H9 (cell line): ENCODE measurements at regions not wholly inside any gene's neighbourhood (a gene's known extent, or its start where the extent isn't known, plus 50 kb on each side); places are given as distances from the start of the nearest gene placed in this dataset.

Experiments used
- DNase-seq: peaks from one replicate; pipeline ENCODE4 v3.0.0-alpha.2; 2017
- H2AFZ ChIP-seq: one replicate; pipeline ENCODE4 v1.6.1; 2013; ENCODE audit warnings: mild to moderate bottlenecking, low read length, control low read depth, moderate library complexity
- H2AK5ac ChIP-seq: 2 replicates; pipeline ENCODE4 v1.6.1; 2013; ENCODE audit warnings: low read length, control low read depth, mixed read lengths; ENCODE audit not compliant: insufficient read length
- H2BK120ac ChIP-seq: one replicate; pipeline ENCODE4 v1.6.1; 2013; ENCODE audit warnings: low read depth, mild to moderate bottlenecking, low read length, control low read depth, inconsistent platforms; ENCODE audit not compliant: poor library complexity, severe bottlenecking
- H2BK12ac ChIP-seq: 2 replicates; pipeline ENCODE4 v1.6.1; 2013; ENCODE audit warnings: low read length, control low read depth, mixed read lengths, low read depth; ENCODE audit not compliant: insufficient read length
- H2BK15ac ChIP-seq: 2 replicates; pipeline ENCODE4 v1.6.1; 2013; ENCODE audit warnings: low read depth, low read length, control low read depth
- H2BK20ac ChIP-seq: one replicate; pipeline ENCODE4 v1.6.1; 2013; ENCODE audit warnings: low read depth, mild to moderate bottlenecking, low read length, control low read depth, inconsistent platforms; ENCODE audit not compliant: poor library complexity, severe bottlenecking
- H2BK5ac ChIP-seq: 2 replicates; pipeline ENCODE4 v1.6.1; 2013; ENCODE audit warnings: low read length, control low read depth, mixed read lengths; ENCODE audit not compliant: insufficient read length
- H3K14ac ChIP-seq: 2 replicates; pipeline ENCODE4 v1.6.1; 2013; ENCODE audit warnings: low read length, control low read depth; ENCODE audit not compliant: insufficient read depth
- H3K18ac ChIP-seq: 2 replicates; pipeline ENCODE4 v1.6.1; 2013; ENCODE audit warnings: low read depth, mild to moderate bottlenecking, mixed read lengths, low read length, control low read depth; ENCODE audit not compliant: insufficient read length
- H3K23ac ChIP-seq: 2 replicates; pipeline ENCODE4 v1.6.1; 2013; ENCODE audit warnings: low read length, control low read depth, mixed read lengths, low read depth; ENCODE audit not compliant: insufficient read length
- H3K23me2 ChIP-seq: 2 replicates; pipeline ENCODE4 v1.6.1; 2013; ENCODE audit warnings: low read depth, mild to moderate bottlenecking, mixed read lengths, low read length, control low read depth; ENCODE audit not compliant: insufficient read length, poor library complexity, severe bottlenecking
- H3K27ac ChIP-seq: 2 replicates; pipeline ENCODE4 v1.5.1; 2013; ENCODE audit warnings: low read length, control low read depth, mixed read lengths, low read depth; ENCODE audit not compliant: insufficient read length
- H3K27me3 ChIP-seq: 2 replicates; pipeline ENCODE4 v1.6.1; 2013; ENCODE audit warnings: low read length, control low read depth, inconsistent platforms; ENCODE audit not compliant: insufficient read depth
- H3K4ac ChIP-seq: 2 replicates; pipeline ENCODE4 v1.6.1; 2013; ENCODE audit warnings: low read depth, mild to moderate bottlenecking, control low read depth, inconsistent platforms, low read length, moderate library complexity
- H3K4me1 ChIP-seq: 2 replicates; pipeline ENCODE4 v1.6.1; 2013; ENCODE audit warnings: low read length, control low read depth, inconsistent platforms; ENCODE audit not compliant: insufficient read depth
- H3K4me2 ChIP-seq: 2 replicates; pipeline ENCODE4 v1.6.1; 2013; ENCODE audit warnings: low read length, control low read depth, mixed read lengths; ENCODE audit not compliant: insufficient read length, insufficient read depth
- H3K56ac ChIP-seq: 2 replicates; pipeline ENCODE4 v1.6.1; 2013; ENCODE audit warnings: low read depth, mild to moderate bottlenecking, mixed read lengths, low read length, control low read depth; ENCODE audit not compliant: insufficient read length
- H3K79me1 ChIP-seq: 2 replicates; pipeline ENCODE4 v1.6.1; 2013; ENCODE audit warnings: low read depth, mild to moderate bottlenecking, moderate library complexity, low read length, control low read depth, inconsistent platforms; ENCODE audit not compliant: insufficient read depth, poor library complexity, severe bottlenecking
- H3K79me2 ChIP-seq: 2 replicates; pipeline ENCODE4 v1.6.1; 2013; ENCODE audit warnings: low read length, control low read depth, inconsistent platforms; ENCODE audit not compliant: insufficient read depth
- H3K9ac ChIP-seq: 2 replicates; pipeline ENCODE4 v1.6.1; 2013; ENCODE audit warnings: low read length, control low read depth, mixed read lengths; ENCODE audit not compliant: insufficient read length; ENCODE audit errors: extremely low read depth
- H3K9me3 ChIP-seq: one replicate; pipeline ENCODE4 v1.6.1; 2013; ENCODE audit warnings: low read depth, low read length, inconsistent platforms; ENCODE audit not compliant: control insufficient read depth
- H3T11ph ChIP-seq: one replicate; pipeline ENCODE4 v1.6.1; 2013; ENCODE audit warnings: mild to moderate bottlenecking, low read length, control low read depth, inconsistent platforms
- H4K20me1 ChIP-seq: one replicate; pipeline ENCODE4 v1.6.1; 2013; ENCODE audit not compliant: control insufficient read depth, insufficient read length, insufficient read depth
- H4K5ac ChIP-seq: 2 replicates; pipeline ENCODE4 v1.6.1; 2013; ENCODE audit warnings: low read depth, mild to moderate bottlenecking, mixed read lengths, low read length, control low read depth; ENCODE audit not compliant: insufficient read length
- H4K8ac ChIP-seq: replicated peaks from 2 replicates; pipeline ENCODE4 v1.6.1; 2013; ENCODE audit warnings: low read length, control low read depth, mixed read lengths, low read depth; ENCODE audit not compliant: insufficient read length
- H4K91ac ChIP-seq: 2 replicates; pipeline ENCODE4 v1.6.1; 2013; ENCODE audit warnings: low read depth, mild to moderate bottlenecking, moderate library complexity, mixed read lengths, low read length, control low read depth; ENCODE audit not compliant: insufficient read length
- H3K27ac Mint-ChIP-seq, 3 experiments: 2 replicates in 2 of 3; 3 replicates in 1 of 3; pipeline ENCODE4 v1.8.0; 2020 to 2021; ENCODE audit warnings: mixed read lengths in 3 of 3, mild to moderate bottlenecking in 1 of 3, moderate library complexity in 1 of 3
- H3K27me3 Mint-ChIP-seq: 2 replicates; pipeline ENCODE4 v1.8.0; 2021; ENCODE audit warnings: low read depth, mild to moderate bottlenecking, moderate library complexity, mixed read lengths
- H3K36me3 Mint-ChIP-seq, 3 experiments: 2 replicates in 2 of 3; 3 replicates in 1 of 3; pipeline ENCODE4 v1.8.0; 2020 to 2021; ENCODE audit warnings: low read depth in 3 of 3, mixed read lengths in 3 of 3; ENCODE audit not compliant: insufficient read depth in 1 of 3
- H3K4me1 Mint-ChIP-seq, 2 experiments: 2 replicates each; pipeline ENCODE4 v1.8.0; 2020; ENCODE audit warnings: mixed read lengths in 2 of 2
- H3K4me3 Mint-ChIP-seq, 2 experiments: 2 replicates in 1 of 2; 3 replicates in 1 of 2; pipeline ENCODE4 v1.8.0; 2020 to 2021; ENCODE audit warnings: mild to moderate bottlenecking in 2 of 2, mixed read lengths in 2 of 2, moderate library complexity in 1 of 2
- H3K9me3 Mint-ChIP-seq, 2 experiments: 2 replicates in 1 of 2; 3 replicates in 1 of 2; pipeline ENCODE4 v1.8.0; 2020; ENCODE audit warnings: mild to moderate bottlenecking in 2 of 2, mixed read lengths in 2 of 2, moderate library complexity in 1 of 2
- WGBS: extraction: QIAGEN DNeasy Blood & Tissue Kit; methylation state at CpG from one replicate; pipeline ENCODE4 v1.1.7; 2013; ENCODE audit warnings: missing lambda C conversion rate, low lambda C conversion rate, mixed read lengths; ENCODE audit not compliant: insufficient read length; ENCODE audit errors: extremely low coverage; 5-methylcytosine and 5-hydroxymethylcytosine counted together
- TF ChIP-seq, protein P1 (sequence below): fragments of 200-600 bp; sonication (generic); conservative IDR thresholded peaks from 3 replicates; pipeline ENCODE4 v1.8.0; 2021; ENCODE audit warnings: antibody characterized with exemption, mild to moderate bottlenecking

- Histone ChIP-seq H3K4ac (no peak overlapping the region), H3K4me2 (no peak overlapping the region), H3K23me2 (no peaks in the 10 kb centered on the region), H4K20me1 (no peaks in the 10 kb centered on the region), H3K56ac (no peak overlapping the region), H2BK120ac (no peak overlapping the region), H2BK15ac (no peak overlapping the region), H3T11ph (no peak overlapping the region), H3K9ac (no peak overlapping the region), H2AK5ac (no peak overlapping the region), H3K23ac (no peak overlapping the region), H3K27ac (no peak overlapping the region), H3K9me3 (no peaks in the 10 kb centered on the region), H2AFZ (no peak overlapping the region), H3K4me1 (no peaks in the 10 kb centered on the region), H3K79me2 (no peaks in the 10 kb centered on the region), H2BK5ac (no peak overlapping the region), H3K18ac (no peak overlapping the region), H4K8ac (no peak overlapping the region), H4K91ac (no peak overlapping the region), H2BK20ac (no peak overlapping the region), H2BK12ac (no peak overlapping the region), H3K14ac (no peak overlapping the region), H3K27me3 (no peaks in the 10 kb centered on the region), H3K79me1 (no peaks in the 10 kb centered on the region), H4K5ac (no peak overlapping the region)
- Mint-ChIP-seq H3K4me1 (peaks cover 0 to 3% of the 10 kb centered on the region in 2 experiments; a peak in 1 of 4 replicates), H3K9me3 (no peaks in the 10 kb centered on the region), H3K27ac (no peak overlapping the region), H3K36me3 (no peaks in the 10 kb centered on the region; a peak in 1 of 7 replicates), H3K4me3 (no peak overlapping the region), H3K27me3 (no peaks in the 10 kb centered on the region)
- TF ChIP-seq, protein P1, sequence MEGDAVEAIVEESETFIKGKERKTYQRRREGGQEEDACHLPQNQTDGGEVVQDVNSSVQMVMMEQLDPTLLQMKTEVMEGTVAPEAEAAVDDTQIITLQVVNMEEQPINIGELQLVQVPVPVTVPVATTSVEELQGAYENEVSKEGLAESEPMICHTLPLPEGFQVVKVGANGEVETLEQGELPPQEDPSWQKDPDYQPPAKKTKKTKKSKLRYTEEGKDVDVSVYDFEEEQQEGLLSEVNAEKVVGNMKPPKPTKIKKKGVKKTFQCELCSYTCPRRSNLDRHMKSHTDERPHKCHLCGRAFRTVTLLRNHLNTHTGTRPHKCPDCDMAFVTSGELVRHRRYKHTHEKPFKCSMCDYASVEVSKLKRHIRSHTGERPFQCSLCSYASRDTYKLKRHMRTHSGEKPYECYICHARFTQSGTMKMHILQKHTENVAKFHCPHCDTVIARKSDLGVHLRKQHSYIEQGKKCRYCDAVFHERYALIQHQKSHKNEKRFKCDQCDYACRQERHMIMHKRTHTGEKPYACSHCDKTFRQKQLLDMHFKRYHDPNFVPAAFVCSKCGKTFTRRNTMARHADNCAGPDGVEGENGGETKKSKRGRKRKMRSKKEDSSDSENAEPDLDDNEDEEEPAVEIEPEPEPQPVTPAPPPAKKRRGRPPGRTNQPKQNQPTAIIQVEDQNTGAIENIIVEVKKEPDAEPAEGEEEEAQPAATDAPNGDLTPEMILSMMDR = no peak
- DNase-seq = no peak
- WGBS = no CpG with 5 or more reads among the region's 1 CpG
These were observed 246.3 kb upstream of the VWC2 start for GRCh38 chr7:49527182-49527581.
